ENCODE measurements at regions not wholly inside any gene's neighbourhood (a gene's known extent, or its start where the extent isn't known, plus 50 kb on each side); places are given as distances from the start of the nearest gene placed in this dataset.
A peak's percentile ranks its signal among the peaks of the same experiment; 100 is the strongest.

DNA sequence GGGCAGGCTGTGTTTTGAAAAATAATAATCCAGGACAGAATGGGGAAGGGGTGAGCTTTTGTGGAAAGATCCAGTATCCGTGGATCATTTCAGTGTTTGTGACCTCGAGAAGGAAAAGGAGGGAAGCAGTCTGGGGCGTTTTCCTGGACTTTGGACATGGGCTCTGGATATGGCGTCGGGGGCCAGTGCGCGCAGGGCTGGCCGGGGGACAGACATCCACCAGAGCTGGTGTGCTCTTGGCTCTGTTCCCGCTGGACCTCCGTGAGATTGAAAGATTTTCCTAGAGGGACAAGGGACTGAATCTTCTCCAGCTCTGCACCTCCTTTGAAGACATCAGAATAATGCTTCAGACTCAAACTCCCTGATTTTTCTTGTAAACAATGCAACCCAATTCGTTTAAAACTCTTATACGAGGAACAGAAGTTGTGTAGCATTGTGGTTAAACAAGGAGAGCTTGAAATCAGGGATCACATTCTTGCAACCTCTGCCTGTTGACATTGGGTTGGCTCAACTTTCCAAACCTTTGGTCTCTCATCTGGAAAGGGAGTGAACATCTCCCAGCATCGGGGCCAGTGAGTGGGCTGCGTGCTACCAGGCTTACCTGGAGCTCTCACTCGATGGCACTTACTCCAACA is 75.9 kb downstream of the C16orf95 start:
- DNase-seq: no peak
- no peak overlapping the region for H3K27ac Mint-ChIP-seq
- no peaks in the 10 kb centered on the region for H3K9me3 Mint-ChIP-seq
- H3K4me3 Mint-ChIP-seq: no peak overlapping the region
- H3K4me1 Mint-ChIP-seq: peaks cover 72% of the 10 kb centered on the region
- TF ChIP-seq, protein P1, sequence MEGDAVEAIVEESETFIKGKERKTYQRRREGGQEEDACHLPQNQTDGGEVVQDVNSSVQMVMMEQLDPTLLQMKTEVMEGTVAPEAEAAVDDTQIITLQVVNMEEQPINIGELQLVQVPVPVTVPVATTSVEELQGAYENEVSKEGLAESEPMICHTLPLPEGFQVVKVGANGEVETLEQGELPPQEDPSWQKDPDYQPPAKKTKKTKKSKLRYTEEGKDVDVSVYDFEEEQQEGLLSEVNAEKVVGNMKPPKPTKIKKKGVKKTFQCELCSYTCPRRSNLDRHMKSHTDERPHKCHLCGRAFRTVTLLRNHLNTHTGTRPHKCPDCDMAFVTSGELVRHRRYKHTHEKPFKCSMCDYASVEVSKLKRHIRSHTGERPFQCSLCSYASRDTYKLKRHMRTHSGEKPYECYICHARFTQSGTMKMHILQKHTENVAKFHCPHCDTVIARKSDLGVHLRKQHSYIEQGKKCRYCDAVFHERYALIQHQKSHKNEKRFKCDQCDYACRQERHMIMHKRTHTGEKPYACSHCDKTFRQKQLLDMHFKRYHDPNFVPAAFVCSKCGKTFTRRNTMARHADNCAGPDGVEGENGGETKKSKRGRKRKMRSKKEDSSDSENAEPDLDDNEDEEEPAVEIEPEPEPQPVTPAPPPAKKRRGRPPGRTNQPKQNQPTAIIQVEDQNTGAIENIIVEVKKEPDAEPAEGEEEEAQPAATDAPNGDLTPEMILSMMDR (IDR thresholded peaks at IDR 0.05): no peak
- peaks cover 3% of the 10 kb centered on the region for H3K27me3 Mint-ChIP-seq (ENCODE audit: low read depth, poor library complexity)
- no peaks in the 10 kb centered on the region for H3K36me3 Mint-ChIP-seq (ENCODE audit: low read depth)

DNA sequence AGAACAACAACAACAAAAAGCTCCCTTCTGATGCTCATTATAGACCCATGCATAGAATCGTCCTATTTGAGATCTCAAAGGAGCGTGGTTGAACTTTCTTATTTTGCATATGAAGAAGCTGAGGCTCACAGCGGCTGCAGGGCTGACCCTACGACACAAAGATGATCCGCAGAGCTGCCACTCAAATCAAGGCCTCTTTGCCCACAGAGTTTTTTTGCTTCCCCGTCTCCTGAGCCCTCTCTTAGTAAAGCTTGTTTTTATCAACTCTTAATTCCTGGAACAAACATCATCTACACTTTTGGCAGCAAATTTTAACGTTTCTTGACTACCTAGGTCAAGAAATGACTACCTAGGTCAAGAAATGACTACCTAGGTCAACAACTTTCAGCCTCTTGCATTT is 73.7 kb downstream of the C16orf95 start:
- Mint-ChIP-seq H3K4me1 (peaks cover 70% of the 10 kb centered on the region), H3K36me3 (ENCODE audit: low read depth) (no peaks in the 10 kb centered on the region), H3K27me3 (ENCODE audit: low read depth, poor library complexity) (peaks cover 3% of the 10 kb centered on the region), H3K9me3 (no peaks in the 10 kb centered on the region), H3K27ac (no peak overlapping the region), H3K4me3 (no peak overlapping the region)
- DNase-seq: no peak
- TF ChIP-seq, protein P1 (IDR thresholded peaks at IDR 0.05): no peak

DNA sequence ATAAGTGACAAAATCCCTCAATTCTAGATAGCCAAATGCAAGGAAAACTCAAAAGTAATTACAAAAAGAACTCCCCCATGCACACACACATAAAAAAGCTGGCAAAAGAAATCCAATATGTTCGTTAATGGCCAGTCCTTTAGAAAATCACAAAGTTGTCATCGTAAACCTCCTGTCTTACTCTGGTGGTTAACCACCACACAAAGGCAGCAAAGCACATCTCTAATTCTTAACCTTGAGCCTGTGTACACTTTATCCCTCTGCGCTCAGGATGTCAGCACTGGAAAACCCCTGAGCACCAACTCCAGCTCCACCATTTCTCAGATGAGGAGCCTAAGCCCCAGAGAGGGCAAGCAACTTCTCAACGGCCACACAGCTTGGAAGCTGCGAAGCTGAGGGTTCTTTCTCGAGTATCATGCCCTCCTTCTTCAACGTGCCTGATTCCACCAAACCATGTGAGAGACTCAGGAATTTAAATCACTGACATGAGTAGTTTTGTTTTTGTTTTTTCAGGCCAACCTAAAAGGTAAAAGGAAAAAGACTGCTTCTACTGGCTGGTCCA is 72.5 kb downstream of the C16orf95 start:
- peak overlapping the region; percentile 87 for H3K27ac Mint-ChIP-seq
- H3K27me3 Mint-ChIP-seq (ENCODE audit: low read depth, poor library complexity): peaks cover 3% of the 10 kb centered on the region
- H3K4me1 Mint-ChIP-seq: peaks cover 66% of the 10 kb centered on the region
- no peak overlapping the region for H3K4me3 Mint-ChIP-seq
- TF ChIP-seq, protein P1 (IDR thresholded peaks at IDR 0.05): no peak
- no peaks in the 10 kb centered on the region for H3K9me3 Mint-ChIP-seq
- no peak for DNase-seq
- no peaks in the 10 kb centered on the region for H3K36me3 Mint-ChIP-seq (ENCODE audit: low read depth)

DNA sequence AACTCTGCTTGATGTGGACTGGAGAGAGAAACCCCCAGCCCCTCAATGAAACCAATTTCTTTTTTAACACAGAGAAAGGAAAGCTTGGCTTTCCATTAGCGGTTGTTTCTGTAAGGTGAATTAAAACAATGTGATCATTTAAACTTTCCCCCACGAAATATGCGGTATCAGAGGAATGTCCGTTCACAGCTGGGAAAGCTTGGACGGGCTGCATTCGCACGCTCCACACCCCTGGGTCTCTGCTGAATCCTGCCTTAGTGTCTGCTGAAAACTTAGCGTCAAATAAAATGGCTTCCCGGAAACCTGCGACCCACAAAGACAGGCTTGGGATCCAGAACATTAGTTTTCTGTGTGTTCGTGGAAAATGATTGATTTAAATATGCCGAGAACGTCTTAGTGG is 71.7 kb downstream of the C16orf95 start:
- Mint-ChIP-seq H3K9me3 (no peaks in the 10 kb centered on the region), H3K4me3 (no peak overlapping the region), H3K27me3 (ENCODE audit: low read depth, poor library complexity) (peaks cover 3% of the 10 kb centered on the region), H3K36me3 (ENCODE audit: low read depth) (no peaks in the 10 kb centered on the region), H3K4me1 (peaks cover 62% of the 10 kb centered on the region), H3K27ac (peak overlapping the region; percentile 94)
- TF ChIP-seq, protein P1 (IDR thresholded peaks at IDR 0.05): no peak
- DNase-seq: no peak

DNA sequence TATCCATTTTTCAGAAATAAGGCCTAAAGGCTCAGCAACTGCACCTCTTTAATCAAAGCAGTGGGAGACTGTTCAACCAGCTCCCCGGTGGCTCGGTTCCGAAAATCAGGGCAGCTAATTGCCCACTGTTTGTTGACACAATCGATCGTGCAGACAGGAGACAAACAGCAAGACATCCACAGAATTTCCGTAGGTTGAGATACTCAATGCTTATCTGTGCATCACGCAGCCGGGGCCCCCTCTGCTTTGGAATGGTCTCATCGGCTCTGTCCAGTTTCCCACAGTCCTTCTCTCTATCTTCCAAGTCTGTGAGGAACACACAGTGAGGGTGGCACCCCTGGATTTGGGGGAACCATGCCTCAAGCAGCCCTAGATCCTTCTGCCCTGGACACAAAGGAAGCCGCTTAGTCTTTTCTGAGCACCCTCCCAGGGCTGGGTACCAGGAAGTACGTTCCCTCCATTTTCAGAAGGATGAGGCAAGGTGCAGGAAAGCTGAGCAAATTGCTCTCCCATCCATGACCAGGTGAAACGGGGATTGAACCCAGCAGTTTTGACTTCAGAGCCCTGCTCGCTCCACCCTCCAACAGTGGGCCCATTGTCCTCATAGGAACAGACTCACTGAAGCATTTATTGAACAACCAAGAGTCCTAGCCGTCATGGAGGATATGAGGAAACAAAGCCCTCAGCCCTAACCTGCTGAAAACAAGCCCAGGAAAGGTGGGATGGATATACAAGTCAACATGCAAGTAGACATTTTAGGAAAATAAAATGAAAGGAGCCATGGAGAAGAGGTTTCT is 70.7 kb downstream of the C16orf95 start:
- TF ChIP-seq, protein P1 (IDR thresholded peaks at IDR 0.05): no peak
- DNase-seq: no peak
- Mint-ChIP-seq H3K4me1 (peaks cover 52% of the 10 kb centered on the region), H3K36me3 (ENCODE audit: low read depth) (no peaks in the 10 kb centered on the region), H3K27ac (peak overlapping the region; percentile 13), H3K4me3 (no peak overlapping the region), H3K9me3 (no peaks in the 10 kb centered on the region), H3K27me3 (ENCODE audit: low read depth, poor library complexity) (peaks cover 5% of the 10 kb centered on the region)

All from nephron progenitor cell (in vitro differentiated cells).